HG03175 (cell line): ENCODE measurements at regions not wholly inside any gene's neighbourhood (a gene's known extent, or its start where the extent isn't known, plus 50 kb on each side); places are given as distances from the start of the nearest gene placed in this dataset.
"Not testable (repeated sequence)": the region's sequence is repeated elsewhere in the genome, so short reads cannot be mapped to it uniquely, and the experiment has no call there.

Experiments
- ATAC-seq: cut with Tn5 transposase; IDR thresholded peaks from one replicate; pipeline ENCODE4 v1.9.1; 2021; ENCODE audit warnings: mild to moderate bottlenecking, moderate library complexity; ENCODE audit not compliant: unreplicated experiment

DNA sequence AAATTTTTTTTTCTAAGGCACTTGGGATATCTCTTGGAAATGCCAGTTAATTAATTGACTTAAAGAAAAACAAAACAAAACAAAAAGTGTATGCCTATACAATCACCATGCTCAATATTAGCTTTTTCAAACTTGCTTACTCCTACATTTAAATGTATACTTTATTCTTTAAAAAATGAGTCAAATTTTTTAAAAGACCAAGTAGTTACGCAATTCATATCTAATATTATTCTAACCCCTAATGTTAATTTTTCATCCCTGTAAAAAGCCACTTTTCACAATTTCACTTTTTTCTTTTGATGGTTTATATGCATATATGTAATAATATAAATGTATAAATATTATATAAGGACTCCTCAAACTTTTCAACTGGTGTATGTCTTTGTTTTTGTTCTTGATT lies 211.2 kb downstream of the PRDM9 start:
- ATAC-seq = no peak

DNA sequence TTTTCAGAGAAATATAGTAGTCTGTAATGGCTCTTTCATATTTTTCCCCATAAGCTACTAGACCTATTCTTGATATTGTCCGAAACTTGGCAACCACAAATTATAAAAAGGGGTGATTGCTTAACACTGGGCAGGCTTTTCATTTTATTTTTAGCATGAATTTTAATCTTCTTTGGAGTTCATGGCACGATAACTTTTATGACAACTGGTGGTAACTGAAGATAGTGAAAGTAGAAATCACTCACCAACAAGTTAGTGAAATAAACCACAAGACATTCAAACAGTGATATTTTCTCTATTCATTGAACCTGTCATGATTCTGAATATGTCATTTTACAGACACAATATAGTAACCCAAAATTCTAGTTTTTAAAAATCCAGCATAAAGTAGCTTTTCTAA lies 213.9 kb downstream of the PRDM9 start:
- no peak for ATAC-seq

DNA sequence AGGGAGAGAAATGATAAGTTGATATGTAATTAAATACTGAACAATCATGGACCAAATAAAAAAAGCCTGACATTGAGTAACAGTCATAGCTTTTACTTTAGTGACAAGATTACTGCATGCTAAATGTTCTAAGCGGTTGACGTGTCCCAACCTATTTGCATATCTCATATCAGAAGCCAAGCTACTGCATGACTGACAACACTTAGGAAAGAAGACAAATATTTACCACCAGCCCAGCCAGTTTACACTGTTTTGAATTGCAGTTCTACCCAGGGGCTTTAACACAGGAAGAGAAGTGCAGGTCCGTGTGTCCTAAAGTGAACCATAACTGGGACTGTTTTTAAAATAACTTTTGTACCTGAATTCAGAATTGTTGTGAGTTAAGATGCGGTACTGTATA lies 219.9 kb downstream of the PRDM9 start:
- ATAC-seq = no peak

DNA sequence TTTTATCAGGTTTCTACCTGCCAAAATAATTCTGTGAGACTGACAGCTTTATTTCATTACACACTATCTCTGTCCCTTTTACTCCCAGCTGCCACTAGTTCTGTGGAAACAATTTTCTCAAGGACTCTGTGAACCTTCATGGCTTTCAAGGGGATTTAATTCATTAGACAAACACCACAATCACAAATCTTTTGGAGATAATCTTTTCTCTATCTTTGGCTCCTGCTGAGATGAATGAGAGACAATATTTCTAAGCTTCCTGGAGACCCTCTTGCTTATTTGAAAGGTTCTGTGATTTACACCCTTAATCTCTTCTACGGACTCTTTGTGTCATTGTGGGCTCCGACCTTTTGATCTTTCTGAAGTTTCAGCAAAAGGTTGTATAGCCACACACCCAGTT lies 222.6 kb downstream of the PRDM9 start:
- ATAC-seq = no peak

DNA sequence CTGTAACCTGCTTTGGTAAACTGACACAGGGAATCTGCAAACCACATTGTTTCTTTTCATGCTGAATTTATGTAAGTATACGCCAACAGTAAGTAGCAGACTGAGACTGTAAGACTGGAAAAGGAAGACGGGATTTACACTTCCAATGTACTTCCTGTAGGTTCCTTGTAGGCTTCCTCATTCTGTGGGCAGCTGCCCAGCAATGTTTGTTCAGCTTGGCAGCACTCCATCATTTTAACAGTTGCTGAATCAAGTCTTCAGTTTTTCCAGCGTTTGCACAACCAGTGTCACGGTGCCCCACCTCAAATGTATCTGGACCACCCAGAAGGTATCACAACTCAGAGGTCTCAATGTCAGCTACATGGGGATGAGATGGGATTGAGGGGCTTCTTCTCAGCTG lies 232.6 kb downstream of the PRDM9 start:
- ATAC-seq = no peak

DNA sequence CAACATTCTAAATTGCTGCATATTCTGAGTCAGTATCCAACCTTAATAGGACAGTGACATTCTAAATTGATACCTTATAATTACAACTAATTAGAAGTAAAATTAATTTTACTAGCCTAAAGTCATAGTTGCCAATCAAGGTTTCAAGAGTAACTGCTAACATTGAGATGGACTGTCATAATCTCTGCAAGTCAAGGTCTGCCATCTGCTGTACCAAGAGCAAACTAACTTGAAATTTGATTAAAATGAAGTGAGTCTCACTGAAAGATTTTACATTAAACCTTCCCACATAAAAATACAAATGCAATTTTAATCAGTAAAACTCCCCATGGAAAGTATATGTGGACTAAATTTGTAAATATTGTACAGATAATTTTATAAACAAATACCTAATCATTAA lies 235.3 kb downstream of the PRDM9 start:
- ATAC-seq = no peak

DNA sequence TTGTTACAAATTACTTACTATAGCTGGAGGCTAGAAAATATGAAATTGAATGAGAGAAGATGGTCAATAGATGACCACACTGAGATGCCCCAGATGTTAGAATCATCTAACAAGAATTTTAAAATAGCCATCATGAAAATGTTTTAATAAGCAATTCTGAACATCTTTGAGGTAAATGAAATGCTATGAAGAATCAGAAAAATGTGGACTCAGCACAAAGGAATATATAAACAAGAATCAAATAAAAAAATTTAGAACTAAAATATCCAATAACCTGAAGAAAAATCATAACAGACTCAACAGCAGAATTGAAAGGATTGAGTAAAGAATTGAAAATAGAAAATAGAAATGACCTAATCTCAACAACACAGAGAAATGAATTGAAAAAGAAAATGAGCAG lies 248.5 kb downstream of the PRDM9 start:
- ATAC-seq = no peak

DNA sequence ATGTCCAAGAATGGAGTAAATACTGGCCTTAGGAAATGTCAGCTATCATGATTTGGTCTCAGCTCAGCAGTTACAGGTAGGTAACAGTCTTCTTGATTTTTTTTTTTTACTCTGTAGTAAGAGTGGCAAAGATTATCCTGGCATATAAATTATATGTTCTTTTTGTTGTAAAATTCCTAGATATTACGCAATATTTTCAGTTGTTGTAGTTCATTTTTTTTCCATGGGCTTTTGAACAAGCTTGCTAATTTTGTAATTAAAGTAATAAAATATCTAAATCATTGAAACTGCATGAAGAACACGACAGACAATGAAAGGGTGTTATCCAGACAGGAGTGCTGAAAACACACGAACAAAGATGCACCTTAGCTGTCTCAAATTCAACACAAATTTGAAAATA lies 249.4 kb downstream of the PRDM9 start:
- ATAC-seq = no peak

DNA sequence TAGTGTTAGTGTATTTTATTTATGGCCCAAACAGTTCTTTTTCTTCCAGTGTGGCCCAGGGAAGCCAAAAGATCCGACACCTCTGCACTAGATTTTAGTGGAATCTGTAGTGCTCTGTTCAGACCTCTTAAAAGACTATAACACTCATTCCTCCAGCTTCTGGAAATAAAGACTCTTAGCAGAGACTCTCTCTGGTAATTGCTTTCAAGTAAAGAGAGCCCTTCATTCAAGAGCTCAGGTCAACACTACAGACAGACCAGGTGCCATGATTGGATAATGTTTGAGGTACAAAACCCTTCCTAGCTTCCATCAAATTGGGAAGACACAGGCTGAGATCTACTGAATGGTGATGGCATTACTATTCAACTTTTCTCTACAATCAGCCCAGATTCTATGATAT lies 255.8 kb downstream of the PRDM9 start:
- ATAC-seq = no peak

DNA sequence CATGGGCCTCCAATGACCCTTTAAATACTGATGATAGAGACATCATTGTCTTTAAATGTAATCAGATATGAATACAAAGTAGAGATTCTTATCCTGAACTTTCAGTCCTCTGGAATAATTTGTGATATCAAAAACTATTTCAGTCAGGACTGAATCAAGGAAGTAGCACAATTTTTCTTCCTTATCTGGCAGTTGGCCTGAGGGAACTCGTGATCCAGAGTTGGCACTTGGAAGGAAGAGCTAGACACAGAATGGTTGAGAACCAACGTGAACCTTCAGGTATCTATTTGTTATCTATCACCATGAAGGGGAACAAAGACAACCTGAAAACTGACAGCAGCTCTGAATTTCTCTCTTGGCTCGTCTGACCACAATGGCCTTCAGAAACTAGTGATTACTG lies 269.3 kb downstream of the PRDM9 start:
- ATAC-seq = no peak

DNA sequence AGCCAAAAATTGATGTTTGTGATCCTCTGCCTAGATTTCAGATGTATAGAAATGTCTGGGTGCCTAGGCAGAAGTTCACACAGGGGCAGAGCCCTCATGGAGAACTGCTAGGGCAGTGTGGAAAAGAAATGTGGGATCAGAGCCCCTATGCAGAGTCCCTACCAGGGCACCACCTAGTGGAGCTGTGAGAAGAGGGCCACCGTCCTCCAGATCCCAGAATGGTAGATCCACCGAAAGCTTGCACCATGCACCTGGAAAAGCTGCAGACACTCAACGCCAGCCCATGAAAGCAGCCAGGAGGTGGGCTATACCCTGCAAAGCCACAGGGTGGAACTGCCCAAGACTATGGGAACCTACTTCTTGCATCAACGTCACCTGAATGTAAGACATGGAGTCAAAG lies 292.9 kb downstream of the PRDM9 start:
- not testable (repeated sequence) for ATAC-seq

DNA sequence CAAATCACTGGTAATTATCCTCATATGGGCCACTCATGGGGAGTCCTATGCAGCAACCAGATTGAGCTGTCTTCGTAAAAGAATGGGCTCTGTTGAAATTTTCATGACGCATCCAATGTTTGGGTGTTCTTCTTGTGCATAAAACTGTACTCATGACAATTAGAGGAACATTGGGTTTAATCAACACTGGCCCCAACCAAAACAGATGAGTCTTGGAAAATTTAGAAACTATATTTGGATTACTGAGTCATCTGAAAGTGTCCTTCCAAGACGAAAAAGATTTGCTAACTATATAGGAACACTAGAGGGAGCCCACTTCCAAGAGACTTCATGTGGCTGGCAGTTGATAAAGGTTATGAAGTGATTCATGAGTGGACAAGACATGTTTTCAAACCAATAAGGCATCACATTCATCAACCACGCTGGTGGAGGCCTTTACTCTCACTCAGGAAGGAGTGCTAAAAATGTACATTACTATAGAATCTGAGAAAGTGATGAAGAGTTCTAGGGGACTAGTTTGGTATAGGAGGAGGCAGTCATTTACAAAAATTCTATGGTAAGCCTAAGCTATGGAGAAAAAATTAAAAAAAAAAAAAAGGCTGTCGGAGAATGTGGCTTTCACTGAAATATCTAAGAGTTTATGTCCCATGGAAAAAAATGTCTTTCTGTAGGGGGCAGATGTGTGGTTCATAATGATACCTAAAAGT lies 313.5 kb downstream of the PRDM9 start:
- ATAC-seq = no peak

DNA sequence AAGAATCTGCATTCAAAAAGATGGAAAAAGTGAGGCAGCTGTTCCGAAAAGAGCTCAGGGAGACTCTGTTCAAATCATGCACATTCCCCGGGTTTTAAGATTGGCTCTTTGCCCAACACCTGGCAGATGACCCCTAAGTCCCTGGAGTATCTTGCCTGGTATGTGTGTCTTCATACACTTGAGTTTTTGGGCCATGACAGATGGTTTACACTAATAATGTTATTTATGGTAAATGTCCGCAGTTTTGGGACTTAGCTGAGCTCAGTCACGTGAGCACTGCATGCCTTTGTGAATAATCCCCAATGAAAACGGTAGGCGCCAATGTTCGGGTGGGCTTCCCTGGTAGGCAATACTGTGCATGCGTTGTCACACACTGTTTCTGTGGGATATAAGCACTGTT lies 316.1 kb downstream of the PRDM9 start:
- no peak for ATAC-seq

DNA sequence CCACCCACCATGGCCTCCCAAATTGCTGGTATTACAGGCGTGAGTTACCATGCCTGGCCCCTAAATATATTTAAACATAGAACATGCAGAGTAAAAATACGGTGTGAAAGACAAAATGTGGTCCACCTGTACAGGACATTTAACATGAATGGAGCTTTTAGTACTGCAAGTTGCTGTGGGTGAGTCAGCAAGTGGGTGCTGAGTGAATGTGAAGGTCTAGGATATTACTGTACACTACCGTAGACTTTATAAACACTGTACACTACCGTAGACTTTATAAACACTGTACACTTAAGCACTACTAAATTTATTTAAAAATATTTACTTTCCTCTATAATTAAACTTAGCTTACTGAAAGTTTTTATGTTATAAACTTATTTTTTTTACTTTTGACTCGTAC lies 317.8 kb downstream of the PRDM9 start:
- no peak for ATAC-seq

DNA sequence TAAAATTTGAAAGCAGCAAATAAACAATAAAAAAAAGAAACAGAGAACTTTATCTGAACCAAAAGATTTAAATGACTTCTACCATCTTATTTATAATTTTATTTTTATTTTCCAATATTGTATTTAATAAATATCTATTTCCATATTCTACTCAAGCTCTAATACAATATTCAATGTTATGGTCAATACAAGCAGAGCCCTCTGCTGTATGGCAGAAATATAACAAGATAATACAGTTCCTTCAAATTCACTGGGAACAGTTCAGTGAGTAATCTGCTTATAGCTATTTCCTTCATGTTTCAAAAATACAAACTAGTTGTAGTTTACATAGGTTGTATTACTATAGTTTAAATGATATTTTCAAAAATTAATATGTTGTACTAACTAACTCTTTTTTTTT lies 332.7 kb downstream of the PRDM9 start:
- no peak for ATAC-seq

DNA sequence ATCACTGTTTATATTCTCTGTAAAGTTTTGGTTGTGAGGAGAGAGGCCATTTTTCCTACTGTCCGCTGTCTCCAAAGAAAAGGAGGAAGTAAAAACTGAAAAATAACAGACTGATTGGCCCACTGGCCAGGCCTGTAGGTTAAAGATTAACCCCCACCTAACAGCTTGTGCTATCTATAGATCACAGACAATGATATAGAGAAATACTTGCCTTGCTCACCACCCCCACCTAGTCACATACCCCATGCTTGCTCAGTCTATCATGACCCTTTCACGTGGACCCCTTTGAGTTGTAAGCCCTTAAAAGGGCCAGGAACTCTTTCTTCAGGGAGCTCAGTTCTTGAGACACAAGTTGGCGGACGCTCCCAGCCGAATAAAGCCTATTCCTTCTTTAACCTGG lies 357.4 kb downstream of the PRDM9 start:
- ATAC-seq = no peak

DNA sequence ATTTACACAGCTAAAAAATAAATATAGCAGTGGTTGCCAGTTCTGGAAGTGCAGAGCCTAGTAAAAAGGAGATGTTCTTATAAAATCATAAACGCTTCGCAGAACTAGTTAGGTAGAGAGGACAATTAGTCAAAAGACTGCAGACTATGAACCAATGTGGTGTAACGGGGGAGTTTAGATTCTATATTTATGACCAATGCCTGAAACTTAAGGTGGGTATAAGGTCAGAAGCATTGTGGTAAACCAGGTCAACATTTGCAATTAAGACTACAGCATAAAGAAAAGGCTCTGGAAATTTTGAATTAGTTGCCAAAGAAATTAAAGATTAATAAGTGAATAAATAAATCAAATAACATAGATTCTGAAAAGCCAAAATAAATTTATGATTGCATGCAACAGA lies 370.4 kb downstream of the PRDM9 start:
- no peak for ATAC-seq

DNA sequence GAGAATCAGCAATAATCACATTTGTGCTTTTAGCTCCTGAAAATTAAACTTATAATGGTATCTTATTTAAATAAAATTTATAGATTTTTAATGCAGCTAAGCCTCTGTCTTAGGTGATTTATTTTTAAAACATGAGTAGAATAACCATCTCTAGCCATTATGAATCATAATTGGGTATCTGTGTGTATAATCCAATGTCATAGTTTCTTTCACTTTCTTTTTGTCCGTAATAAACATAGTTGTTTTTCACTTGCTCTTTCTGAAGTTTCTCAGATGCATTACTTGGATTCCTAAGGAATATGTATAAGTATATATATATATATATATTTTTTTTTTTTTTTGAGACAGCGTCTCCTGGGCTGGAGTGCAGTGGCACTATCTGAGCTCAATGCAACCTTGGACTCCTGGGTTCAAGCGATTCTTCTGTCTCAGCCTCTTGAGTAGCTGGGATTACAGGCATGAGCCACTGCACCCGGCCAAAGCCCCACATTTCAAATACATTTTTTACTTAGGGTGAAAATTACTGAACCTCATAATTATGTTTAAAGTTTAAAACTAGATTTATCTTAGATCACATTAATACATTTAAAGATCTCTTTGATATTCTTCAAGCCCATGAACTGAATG lies 377.1 kb downstream of the PRDM9 start:
- ATAC-seq = no peak

DNA sequence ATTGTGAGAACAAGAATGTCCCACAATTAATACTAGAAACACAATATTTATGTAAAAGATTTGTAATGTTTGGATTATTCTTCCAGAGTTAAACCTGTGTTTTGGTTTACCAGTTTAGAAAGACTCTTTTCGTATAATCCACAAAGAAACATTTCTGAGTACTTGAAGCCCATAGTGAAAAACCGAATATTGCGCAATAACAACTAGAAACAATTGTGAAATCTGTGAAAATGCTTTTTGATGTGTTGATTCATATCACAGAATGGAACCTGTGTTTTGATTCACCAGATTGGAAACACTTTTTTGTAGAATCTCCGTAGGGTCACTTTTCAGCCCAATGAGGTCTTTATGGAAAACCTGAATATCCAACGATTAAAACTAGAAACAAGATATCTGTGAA lies 386.2 kb downstream of the PRDM9 start:
- no peak for ATAC-seq

DNA sequence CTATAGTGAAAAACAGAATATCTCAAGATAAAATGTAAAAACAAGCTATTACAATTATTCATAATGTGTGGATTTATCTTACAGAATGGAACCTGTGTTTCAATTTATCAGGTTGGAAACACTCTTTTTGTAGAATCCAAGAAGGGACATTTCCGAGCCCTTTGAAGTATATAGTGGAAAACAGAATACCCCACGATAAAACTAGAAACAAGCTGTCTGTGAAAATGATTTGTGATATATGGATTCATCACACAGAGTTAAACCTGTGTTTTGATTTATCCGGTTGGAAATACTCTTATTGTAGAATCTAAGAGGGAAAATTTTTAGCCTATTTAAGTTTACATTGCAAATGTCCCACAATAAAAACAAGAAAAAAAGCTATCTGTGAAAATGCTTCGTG lies 388.2 kb downstream of the PRDM9 start:
- no peak for ATAC-seq

DNA sequence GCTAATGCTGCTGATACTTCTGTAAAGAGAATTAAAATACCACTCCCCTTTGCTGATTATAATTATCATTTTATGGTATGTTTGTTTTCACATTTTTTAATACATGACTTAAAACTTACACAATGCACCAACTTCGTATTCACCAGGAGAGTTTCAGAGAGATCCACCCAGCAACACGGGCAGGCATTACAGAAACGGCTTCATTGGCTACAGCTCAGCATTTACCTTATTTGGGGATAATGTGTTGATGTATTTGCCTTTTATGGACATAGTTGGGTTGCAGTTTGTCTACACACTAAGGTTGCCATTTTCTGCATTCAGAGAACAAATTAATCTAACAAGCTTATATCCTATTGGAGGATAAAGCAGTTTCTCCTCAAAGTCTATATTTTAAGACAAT lies 423.6 kb downstream of the PRDM9 start:
- no peak for ATAC-seq

DNA sequence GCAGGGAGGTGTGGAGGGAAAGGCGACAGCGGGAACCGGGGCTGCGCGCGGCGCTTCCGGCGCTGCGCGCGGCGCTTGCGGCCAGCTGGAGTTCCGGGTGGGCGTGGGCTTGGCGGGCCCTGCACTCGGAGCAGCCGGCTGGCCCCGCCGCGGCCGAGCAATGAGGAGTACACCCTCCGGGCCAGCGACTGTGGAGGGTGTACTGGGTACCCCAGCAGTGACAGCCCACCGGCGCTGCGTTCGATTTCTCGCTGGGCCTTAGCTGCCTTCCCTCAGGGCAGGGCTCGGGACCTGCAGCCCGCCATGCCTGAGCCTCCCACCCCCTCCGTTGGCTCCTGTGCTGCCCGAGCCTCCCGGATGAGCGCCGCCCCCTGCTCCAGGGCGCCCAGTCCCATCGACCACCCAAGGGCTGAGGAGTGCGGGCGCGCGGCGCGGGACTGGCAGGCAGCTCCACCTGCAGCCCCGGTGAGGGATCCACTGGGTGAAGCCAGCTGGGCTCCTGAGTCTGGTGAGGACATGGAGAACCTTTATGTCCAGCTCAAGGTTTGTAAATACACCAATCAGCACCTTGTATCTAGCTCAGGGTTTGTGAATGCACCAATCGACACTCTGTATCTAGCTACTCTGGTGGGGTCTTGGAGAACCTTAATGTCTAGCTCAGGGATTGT lies 444.0 kb downstream of the PRDM9 start:
- ATAC-seq = not testable (repeated sequence)
